ENCODE measurements at regions not wholly inside any gene's neighbourhood (a gene's known extent, or its start where the extent isn't known, plus 50 kb on each side); places are given as distances from the start of the nearest gene placed in this dataset.
"Not testable (repeated sequence)": the region's sequence is repeated elsewhere in the genome, so short reads cannot be mapped to it uniquely, and the experiment has no call there.

DNA sequence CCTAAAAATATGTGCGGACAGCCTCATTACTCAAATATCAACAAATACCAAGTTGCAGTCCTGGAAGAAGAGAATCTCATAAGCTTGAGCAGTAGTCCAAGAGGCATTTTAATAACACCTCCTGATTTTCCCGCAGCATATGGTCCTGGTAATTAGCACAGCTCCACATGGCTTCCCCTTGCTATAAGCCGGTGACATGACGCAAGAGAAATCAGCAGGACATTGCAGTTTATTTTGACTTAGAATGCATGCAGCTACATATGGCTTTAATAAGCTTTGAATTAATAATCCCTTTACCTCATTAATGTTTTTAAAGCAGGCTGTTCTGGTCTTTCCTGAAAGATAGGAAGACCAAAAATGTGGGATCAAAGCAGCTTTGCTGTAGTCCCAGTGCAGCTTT is 137.6 kb downstream of the RAMP3 start:
- Histone ChIP-seq H3K27me3 (no peaks in the 10 kb centered on the region), H3K4me3 (replicated peaks in 1 of 3) (no peak overlapping the region), H3K27ac (no peak overlapping the region), H3K4me1 (no peaks in the 10 kb centered on the region), H3K36me3 (no peaks in the 10 kb centered on the region), H3K9me3 (no peaks in the 10 kb centered on the region)
- 85 to 97% methylated on average over 4 of the region's 4 CpGs for WGBS, 2 donors
- intact Hi-C loops (cut with DNase I): no loop called here
- TF ChIP-seq POLR2A (IDR thresholded peaks at IDR 0.05): no peak
- DNase-seq: no peak

DNA sequence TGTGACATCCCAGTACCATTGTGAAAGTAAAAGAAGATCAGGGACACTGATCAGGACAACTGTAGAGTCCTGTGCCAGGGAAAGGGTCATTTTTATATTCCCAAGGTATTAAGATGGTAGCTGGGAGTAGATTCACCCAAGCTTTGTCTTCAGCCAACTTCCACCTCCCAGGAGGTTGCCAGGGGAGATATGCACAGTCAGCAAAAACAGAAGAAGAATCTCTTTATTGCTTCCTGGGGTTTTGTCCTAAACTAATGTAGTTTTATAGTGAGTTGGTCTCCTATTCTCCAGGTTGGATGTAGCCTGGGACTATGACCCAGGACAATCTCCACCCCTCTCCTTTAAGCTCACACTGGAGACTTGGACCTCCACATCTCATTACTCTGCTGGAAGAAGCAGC is 139.2 kb downstream of the RAMP3 start:
- intact Hi-C loops (cut with DNase I): no loop called here

DNA sequence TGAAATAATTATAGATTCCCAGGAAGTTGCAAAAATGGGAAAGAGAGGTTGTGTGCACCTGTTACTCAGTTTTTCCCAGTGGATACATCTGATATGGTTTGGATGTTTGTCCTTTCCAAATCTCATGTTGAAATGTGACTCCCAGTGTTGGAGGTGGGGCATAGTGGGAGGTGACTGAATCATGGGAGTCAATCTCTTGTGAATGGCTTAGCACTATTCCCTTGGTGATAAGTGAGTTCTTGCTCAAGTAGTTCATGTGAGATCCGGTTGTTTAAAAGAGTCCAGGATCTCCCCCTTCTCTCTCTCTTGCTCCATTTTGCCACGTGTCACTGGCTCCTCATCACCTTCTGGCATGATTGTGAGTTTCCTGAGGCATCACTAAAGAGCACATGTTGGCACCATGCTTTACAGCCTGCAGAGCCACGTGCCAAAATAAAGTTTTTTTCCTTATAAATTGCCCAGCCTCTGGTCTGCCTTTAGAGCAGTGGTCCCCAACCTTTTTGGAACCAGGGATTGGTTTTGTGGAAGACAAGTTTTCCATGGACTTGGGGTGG is 149.2 kb downstream of the RAMP3 start:
- no peaks in the 10 kb centered on the region for H3K9me3 ChIP-seq
- H3K4me1 ChIP-seq: no peaks in the 10 kb centered on the region
- no peak for TF ChIP-seq POLR2A (IDR thresholded peaks at IDR 0.05)
- TF ChIP-seq, protein P1, sequence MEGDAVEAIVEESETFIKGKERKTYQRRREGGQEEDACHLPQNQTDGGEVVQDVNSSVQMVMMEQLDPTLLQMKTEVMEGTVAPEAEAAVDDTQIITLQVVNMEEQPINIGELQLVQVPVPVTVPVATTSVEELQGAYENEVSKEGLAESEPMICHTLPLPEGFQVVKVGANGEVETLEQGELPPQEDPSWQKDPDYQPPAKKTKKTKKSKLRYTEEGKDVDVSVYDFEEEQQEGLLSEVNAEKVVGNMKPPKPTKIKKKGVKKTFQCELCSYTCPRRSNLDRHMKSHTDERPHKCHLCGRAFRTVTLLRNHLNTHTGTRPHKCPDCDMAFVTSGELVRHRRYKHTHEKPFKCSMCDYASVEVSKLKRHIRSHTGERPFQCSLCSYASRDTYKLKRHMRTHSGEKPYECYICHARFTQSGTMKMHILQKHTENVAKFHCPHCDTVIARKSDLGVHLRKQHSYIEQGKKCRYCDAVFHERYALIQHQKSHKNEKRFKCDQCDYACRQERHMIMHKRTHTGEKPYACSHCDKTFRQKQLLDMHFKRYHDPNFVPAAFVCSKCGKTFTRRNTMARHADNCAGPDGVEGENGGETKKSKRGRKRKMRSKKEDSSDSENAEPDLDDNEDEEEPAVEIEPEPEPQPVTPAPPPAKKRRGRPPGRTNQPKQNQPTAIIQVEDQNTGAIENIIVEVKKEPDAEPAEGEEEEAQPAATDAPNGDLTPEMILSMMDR (IDR thresholded peaks at IDR 0.05): no peak
- no peak for DNase-seq
- H3K27ac ChIP-seq: no peak overlapping the region
- no peaks in the 10 kb centered on the region for H3K27me3 ChIP-seq
- WGBS, 2 donors: 71 to 74% methylated on average over 3 of the region's 3 CpGs
- H3K36me3 ChIP-seq: no peaks in the 10 kb centered on the region
- H3K4me3 ChIP-seq (replicated peaks in 1 of 3): no peak overlapping the region
- intact Hi-C loops (cut with DNase I): no loop called here

More for the DNA sequence above, 139.2 kb downstream of the RAMP3 start:
- H3K4me1 ChIP-seq: no peaks in the 10 kb centered on the region
- DNase-seq: no peak
- H3K36me3 ChIP-seq: no peaks in the 10 kb centered on the region
- no peaks in the 10 kb centered on the region for H3K9me3 ChIP-seq
- no peak overlapping the region for H3K27ac ChIP-seq
- TF ChIP-seq POLR2A (IDR thresholded peaks at IDR 0.05): no peak
- TF ChIP-seq, protein P1 (IDR thresholded peaks at IDR 0.05): no peak
- H3K27me3 ChIP-seq: no peaks in the 10 kb centered on the region
- H3K4me3 ChIP-seq (replicated peaks in 1 of 3): no peak overlapping the region

DNA sequence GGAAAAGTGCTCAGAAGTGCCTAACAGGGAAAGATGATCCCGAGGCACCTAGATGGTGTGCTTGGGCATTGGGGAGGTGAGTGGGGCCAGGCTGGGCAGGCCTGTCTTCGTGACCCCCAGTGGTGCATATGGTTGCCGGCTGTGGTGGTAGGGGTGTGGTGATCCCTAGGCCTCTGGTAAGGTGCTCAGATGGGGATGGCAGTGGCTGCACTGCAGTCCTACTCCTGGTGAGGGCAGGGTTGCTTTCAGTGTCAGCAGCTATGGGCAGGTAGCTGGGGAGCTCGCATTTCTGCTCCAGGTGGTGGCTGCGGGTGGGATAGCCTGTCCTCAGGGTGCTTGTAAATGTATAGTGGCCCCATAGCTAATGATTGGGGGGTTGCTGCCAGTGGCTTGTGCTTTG is 154.0 kb downstream of the RAMP3 start:
- no peak overlapping the region for H3K4me3 ChIP-seq (replicated peaks in 1 of 3)
- H3K27ac ChIP-seq: no peak overlapping the region
- no peaks in the 10 kb centered on the region for H3K9me3 ChIP-seq
- H3K4me1 ChIP-seq: no peaks in the 10 kb centered on the region
- no peak for DNase-seq
- WGBS, 2 donors: 83 to 88% methylated on average over 3 of the region's 5 CpGs
- intact Hi-C loops (cut with DNase I): no loop called here
- H3K27me3 ChIP-seq: no peaks in the 10 kb centered on the region
- no peaks in the 10 kb centered on the region for H3K36me3 ChIP-seq
- TF ChIP-seq POLR2A (IDR thresholded peaks at IDR 0.05): no peak
- TF ChIP-seq, protein P1 (IDR thresholded peaks at IDR 0.05): no peak

DNA sequence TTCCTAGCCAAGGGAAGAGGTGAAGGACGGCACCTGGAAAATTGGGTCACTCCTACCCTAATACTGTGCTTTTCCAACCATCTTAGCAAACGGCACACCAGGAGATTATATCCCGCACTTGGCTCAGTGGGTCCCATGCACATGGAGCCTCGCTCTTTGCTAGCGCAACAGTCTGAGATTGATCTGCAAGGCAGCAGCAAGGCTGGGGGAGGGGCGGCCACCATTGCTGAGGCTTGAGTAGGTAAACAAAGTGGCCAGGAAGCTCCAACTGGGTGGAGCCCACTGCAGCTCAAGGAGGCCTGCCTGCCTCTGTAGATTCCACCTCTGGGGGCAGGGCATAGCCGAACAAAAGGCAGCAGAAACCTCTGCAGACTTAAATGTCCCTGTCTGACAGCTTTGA is 157.9 kb downstream of the RAMP3 start:
- H3K4me3 ChIP-seq (replicated peaks in 1 of 3); DNase-seq; H3K27me3 ChIP-seq; H3K36me3 ChIP-seq; H3K9me3 ChIP-seq; intact Hi-C loops (cut with DNase I); H3K4me1 ChIP-seq; H3K27ac ChIP-seq: not testable (repeated sequence)
- 86 to 95% methylated on average over 6 to 7 of the region's 7 CpGs for WGBS, 2 donors

DNA sequence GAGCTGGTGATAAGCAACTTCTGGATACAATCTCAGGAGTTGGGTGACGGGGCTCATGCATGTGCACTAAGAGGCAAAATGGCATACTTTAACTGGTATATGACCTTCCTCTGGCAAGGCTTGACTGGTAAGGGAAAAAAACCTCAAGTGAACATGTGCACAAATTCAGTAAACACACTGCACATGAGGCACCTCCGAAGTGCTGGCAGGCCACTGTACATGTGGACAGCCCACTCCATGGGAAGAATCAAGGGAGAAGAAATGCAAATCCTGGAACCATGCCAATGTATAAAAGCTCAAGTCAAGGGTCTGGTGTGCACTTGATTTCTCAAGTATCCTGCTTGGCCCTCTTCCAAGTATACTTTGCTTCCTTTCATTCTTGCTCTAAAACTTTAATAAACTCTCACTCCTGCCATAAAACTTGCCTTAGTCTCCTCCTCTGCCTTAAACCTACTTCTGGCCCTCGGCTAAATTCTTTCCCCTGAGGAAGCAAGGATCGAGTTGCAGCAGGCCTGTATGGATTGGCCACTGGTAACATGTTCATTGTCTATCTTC is 167.2 kb downstream of the RAMP3 start:
- no peak for TF ChIP-seq POLR2A (IDR thresholded peaks at IDR 0.05)
- TF ChIP-seq, protein P1 (IDR thresholded peaks at IDR 0.05): no peak
- WGBS, 2 donors: 21 to 36% methylated on average over 4 of the region's 4 CpGs

More for the DNA sequence above, 167.2 kb downstream of the RAMP3 start:
- Histone ChIP-seq H3K4me1 (peaks cover 0 to 6% of the 10 kb centered on the region in 2 donors), H3K36me3 (no peaks in the 10 kb centered on the region), H3K4me3 (replicated peaks in 1 of 3) (no peak overlapping the region), H3K27me3 (no peaks in the 10 kb centered on the region), H3K9me3 (no peaks in the 10 kb centered on the region), H3K27ac (no peak overlapping the region)
- DNase-seq: peak; percentile 52 to 68
- intact Hi-C loops (cut with DNase I): no loop called here
